ENCODE measurements at regions not wholly inside any gene's neighbourhood (a gene's known extent, or its start where the extent isn't known, plus 50 kb on each side); places are given as distances from the start of the nearest gene placed in this dataset.
"Not testable (repeated sequence)": the region's sequence is repeated elsewhere in the genome, so short reads cannot be mapped to it uniquely, and the experiment has no call there.

GRCh38 chr17:5950878-5951277 is 119.3 kb upstream of the WSCD1 start:
- Mint-ChIP-seq H3K27me3 (peaks cover 16% of the 10 kb centered on the region), H3K4me1 (ENCODE audit: low read depth) (no peaks in the 10 kb centered on the region), H3K27ac (no peak overlapping the region), H3K36me3 (no peaks in the 10 kb centered on the region), H3K4me3 (no peak overlapping the region), H3K9me3 (ENCODE audit: low read depth) (peaks cover 5% of the 10 kb centered on the region)

- H3K36me3 Mint-ChIP-seq: no peaks in the 10 kb centered on the region
- no peak overlapping the region for H3K27ac Mint-ChIP-seq
- peaks cover 8% of the 10 kb centered on the region for H3K9me3 Mint-ChIP-seq (ENCODE audit: low read depth)
- no peaks in the 10 kb centered on the region for H3K4me1 Mint-ChIP-seq (ENCODE audit: low read depth)
- H3K27me3 Mint-ChIP-seq: peaks cover 15% of the 10 kb centered on the region
- no peak overlapping the region for H3K4me3 Mint-ChIP-seq
Observed at GRCh38 chr17:5951912-5952311, 118.3 kb upstream of the WSCD1 start.

DNA sequence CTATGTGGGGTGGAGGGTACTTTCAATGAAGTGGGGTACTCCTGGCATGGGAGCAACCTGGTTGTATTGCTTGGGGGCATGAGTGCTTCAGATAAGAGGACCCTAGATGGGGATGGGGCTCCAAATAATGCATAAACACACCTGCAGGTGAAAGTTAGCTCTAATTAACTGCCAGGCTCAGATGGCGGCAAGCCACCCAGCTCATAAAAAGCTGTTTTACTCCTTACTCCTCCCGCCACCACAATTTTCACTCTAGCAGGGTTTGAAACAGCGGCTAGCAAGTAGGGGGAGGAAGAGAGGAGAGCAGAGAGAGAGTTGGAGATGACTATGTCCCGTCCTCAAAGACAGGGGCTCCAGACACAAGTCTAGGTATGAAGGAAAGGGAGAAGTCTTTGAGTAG is 117.7 kb upstream of the WSCD1 start:
- Mint-ChIP-seq H3K27ac (no peak overlapping the region), H3K9me3 (ENCODE audit: low read depth) (peaks cover 8% of the 10 kb centered on the region), H3K36me3 (no peaks in the 10 kb centered on the region), H3K27me3 (peaks cover 14% of the 10 kb centered on the region), H3K4me3 (no peak overlapping the region), H3K4me1 (ENCODE audit: low read depth) (no peaks in the 10 kb centered on the region)

- Mint-ChIP-seq H3K27ac (no peak overlapping the region), H3K4me1 (ENCODE audit: low read depth) (no peaks in the 10 kb centered on the region), H3K9me3 (ENCODE audit: low read depth) (peaks cover 8% of the 10 kb centered on the region), H3K27me3 (peaks cover 11% of the 10 kb centered on the region), H3K36me3 (no peaks in the 10 kb centered on the region), H3K4me3 (no peak overlapping the region)
Observed at GRCh38 chr17:5955764-5956163, 114.4 kb upstream of the WSCD1 start.

- H3K9me3 Mint-ChIP-seq (ENCODE audit: low read depth): peaks cover 8% of the 10 kb centered on the region
- peaks cover 7% of the 10 kb centered on the region for H3K27me3 Mint-ChIP-seq
- H3K4me1 Mint-ChIP-seq (ENCODE audit: low read depth): no peaks in the 10 kb centered on the region
- no peak overlapping the region for H3K27ac Mint-ChIP-seq
- no peak overlapping the region for H3K4me3 Mint-ChIP-seq
- H3K36me3 Mint-ChIP-seq: no peaks in the 10 kb centered on the region
Observed at GRCh38 chr17:5958850-5959249, 111.3 kb upstream of the WSCD1 start.

DNA sequence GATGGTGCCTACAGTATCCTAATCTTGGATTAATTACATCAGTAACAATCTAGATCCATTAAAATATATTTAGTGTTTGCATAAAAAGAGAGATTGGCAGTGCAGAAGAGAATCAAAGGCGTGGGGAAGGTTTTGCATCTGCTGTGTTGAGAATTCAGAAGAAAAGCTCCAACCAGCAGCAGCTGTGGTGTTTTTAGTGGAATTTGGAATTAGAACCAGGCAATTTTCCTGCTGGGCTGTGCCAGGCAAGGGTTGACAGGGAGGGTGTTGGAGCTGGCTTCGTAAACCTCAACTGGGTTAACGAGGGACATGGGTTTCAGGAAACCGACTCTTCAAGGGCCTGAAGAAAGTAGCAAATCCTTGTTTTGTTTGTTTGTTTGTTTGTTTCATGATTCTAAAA is 107.8 kb upstream of the WSCD1 start:
- H3K36me3 Mint-ChIP-seq: no peaks in the 10 kb centered on the region
- no peak overlapping the region for H3K4me3 Mint-ChIP-seq
- H3K4me1 Mint-ChIP-seq (ENCODE audit: low read depth): no peaks in the 10 kb centered on the region
- H3K27ac Mint-ChIP-seq: no peak overlapping the region
- no peaks in the 10 kb centered on the region for H3K9me3 Mint-ChIP-seq (ENCODE audit: low read depth)
- H3K27me3 Mint-ChIP-seq: peaks cover 9% of the 10 kb centered on the region

DNA sequence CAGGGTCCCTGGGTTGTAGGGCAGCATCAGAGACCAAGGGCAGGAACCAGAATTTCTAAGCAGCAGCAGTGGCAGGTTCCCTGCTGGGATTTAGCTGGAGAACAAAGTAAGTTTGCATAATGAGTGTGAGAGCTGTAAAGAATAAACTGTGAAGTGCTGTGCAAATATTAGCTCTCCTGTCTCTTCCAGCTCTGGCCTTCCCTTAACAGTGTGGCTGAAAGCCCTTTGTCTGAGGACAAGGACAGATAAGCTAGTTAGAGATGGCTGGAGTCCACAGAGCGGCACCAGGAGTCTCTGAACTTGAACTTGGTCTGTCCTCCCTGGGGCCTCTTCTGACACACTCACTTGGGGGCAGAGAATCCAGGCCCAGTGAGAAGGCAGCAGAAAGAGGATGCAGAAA is 98.2 kb upstream of the WSCD1 start:
- Mint-ChIP-seq H3K9me3 (ENCODE audit: low read depth) (peaks cover 16% of the 10 kb centered on the region), H3K27ac (no peak overlapping the region), H3K4me1 (ENCODE audit: low read depth) (no peaks in the 10 kb centered on the region), H3K27me3 (peaks cover 12% of the 10 kb centered on the region), H3K36me3 (peaks cover 9% of the 10 kb centered on the region), H3K4me3 (no peak overlapping the region)

DNA sequence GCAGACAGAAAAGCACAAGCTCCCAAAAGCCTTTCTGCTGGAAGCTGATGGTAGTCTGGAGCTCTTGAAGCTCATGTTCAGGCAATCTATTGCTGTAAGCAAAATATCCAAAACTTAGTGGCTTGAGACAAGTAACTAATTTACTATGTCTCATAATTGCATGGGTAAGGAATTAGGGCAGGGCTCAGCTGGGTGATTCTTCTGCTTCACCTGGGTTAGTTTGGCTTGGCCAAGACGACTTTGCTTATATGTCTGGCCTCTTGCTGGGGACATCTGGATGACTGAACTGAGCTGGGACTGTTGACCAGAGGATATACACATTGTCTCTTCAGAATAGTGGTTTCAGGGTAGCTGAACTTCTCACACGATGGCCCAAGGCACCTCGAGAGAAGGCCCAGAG is 96.8 kb upstream of the WSCD1 start:
- H3K9me3 Mint-ChIP-seq (ENCODE audit: low read depth): peaks cover 9% of the 10 kb centered on the region
- peaks cover 3% of the 10 kb centered on the region for H3K36me3 Mint-ChIP-seq
- H3K4me1 Mint-ChIP-seq (ENCODE audit: low read depth): no peaks in the 10 kb centered on the region
- peaks cover 12% of the 10 kb centered on the region for H3K27me3 Mint-ChIP-seq
- no peak overlapping the region for H3K27ac Mint-ChIP-seq
- H3K4me3 Mint-ChIP-seq: no peak overlapping the region

- Mint-ChIP-seq H3K4me1 (ENCODE audit: low read depth) (no peaks in the 10 kb centered on the region), H3K9me3 (ENCODE audit: low read depth) (peaks cover 8% of the 10 kb centered on the region), H3K36me3 (no peaks in the 10 kb centered on the region), H3K27me3 (peaks cover 3% of the 10 kb centered on the region), H3K4me3 (no peak overlapping the region), H3K27ac (no peak overlapping the region)
Observed at GRCh38 chr17:5975661-5976060, 94.5 kb upstream of the WSCD1 start.

DNA sequence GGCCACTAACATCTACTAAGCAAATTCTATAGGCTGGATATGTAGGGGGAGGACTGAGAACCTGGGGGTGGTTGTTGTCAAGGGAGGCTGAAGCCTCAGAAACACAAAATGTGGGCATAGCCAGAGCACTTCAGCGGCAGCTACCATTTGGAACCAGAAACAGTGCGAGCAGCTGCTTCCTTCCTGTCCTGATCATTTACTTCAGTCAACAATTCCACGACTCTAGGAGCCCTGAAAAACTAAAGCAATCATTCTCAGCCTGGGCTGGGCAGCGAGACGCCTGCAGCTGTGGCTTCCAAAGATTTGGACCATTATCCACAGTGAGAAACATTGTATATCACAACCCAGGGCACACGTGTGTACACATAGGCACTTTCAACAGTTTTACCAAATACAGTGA is 93.9 kb upstream of the WSCD1 start:
- Mint-ChIP-seq H3K36me3 (no peaks in the 10 kb centered on the region), H3K4me1 (ENCODE audit: low read depth) (no peaks in the 10 kb centered on the region), H3K9me3 (ENCODE audit: low read depth) (peaks cover 8% of the 10 kb centered on the region), H3K4me3 (no peak overlapping the region), H3K27me3 (peaks cover 2% of the 10 kb centered on the region), H3K27ac (no peak overlapping the region)

- Mint-ChIP-seq H3K9me3 (ENCODE audit: low read depth) (peaks cover 4% of the 10 kb centered on the region), H3K36me3 (no peaks in the 10 kb centered on the region), H3K27me3 (peaks cover 5% of the 10 kb centered on the region), H3K4me3 (no peak overlapping the region), H3K27ac (no peak overlapping the region), H3K4me1 (ENCODE audit: low read depth) (no peaks in the 10 kb centered on the region)
Observed at GRCh38 chr17:5978496-5978895, 91.7 kb upstream of the WSCD1 start.

DNA sequence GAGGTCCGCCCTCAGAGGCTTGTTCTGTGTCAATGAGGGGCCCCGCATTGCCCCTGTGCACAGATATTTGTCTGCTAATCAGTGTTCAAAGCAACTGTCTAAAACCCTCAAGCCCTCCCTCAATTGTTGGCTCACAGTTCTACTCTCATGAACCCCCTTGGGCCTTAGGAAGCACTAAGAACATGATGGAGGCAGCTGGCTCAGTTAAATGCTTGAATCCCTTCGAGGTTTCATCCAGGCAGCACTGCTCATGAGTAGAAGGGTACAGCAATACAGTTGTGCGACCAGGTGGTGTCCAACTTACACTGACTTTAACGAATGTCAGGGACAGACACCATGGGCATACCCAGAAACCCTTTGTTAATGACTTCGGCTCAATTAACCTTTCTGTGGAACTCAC is 89.2 kb upstream of the WSCD1 start:
- Mint-ChIP-seq H3K4me3 (no peak overlapping the region), H3K27ac (no peak overlapping the region), H3K9me3 (ENCODE audit: low read depth) (no peaks in the 10 kb centered on the region), H3K27me3 (peaks cover 6% of the 10 kb centered on the region), H3K4me1 (ENCODE audit: low read depth) (no peaks in the 10 kb centered on the region), H3K36me3 (no peaks in the 10 kb centered on the region)

DNA sequence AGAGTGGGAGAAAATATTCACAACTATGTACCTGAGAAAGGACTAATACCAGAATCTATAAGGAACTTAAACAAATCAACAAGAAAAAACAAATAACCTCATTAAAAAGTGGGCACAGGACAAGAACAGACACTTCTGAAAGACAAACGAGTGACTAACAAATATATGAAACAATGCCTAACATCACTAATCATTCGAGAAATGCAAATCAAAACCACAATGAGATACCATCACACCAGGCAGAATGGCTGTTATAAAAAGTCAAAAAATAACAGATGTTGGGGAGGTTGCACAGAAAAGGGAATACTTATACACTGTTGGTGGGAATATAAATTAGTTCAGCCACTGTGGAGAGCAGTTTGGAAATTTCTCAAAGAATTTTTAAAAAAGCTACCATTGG is 83.5 kb upstream of the WSCD1 start:
- Mint-ChIP-seq H3K9me3 (ENCODE audit: low read depth) (no peaks in the 10 kb centered on the region), H3K4me3 (no peak overlapping the region), H3K27ac (no peak overlapping the region), H3K4me1 (ENCODE audit: low read depth) (no peaks in the 10 kb centered on the region), H3K27me3 (peaks cover 6% of the 10 kb centered on the region), H3K36me3 (no peaks in the 10 kb centered on the region)

GRCh38 chr17:6000426-6000825 is 69.8 kb upstream of the WSCD1 start:
- Mint-ChIP-seq H3K27ac (no peak overlapping the region), H3K4me3 (no peak overlapping the region), H3K27me3 (peaks cover 17% of the 10 kb centered on the region), H3K36me3 (no peaks in the 10 kb centered on the region), H3K9me3 (ENCODE audit: low read depth) (no peaks in the 10 kb centered on the region), H3K4me1 (ENCODE audit: low read depth) (no peaks in the 10 kb centered on the region)

- H3K27me3 Mint-ChIP-seq; H3K4me1 Mint-ChIP-seq (ENCODE audit: low read depth); H3K27ac Mint-ChIP-seq; H3K4me3 Mint-ChIP-seq; H3K36me3 Mint-ChIP-seq; H3K9me3 Mint-ChIP-seq (ENCODE audit: low read depth): not testable (repeated sequence)
Observed at GRCh38 chr17:6003221-6003620, 67.0 kb upstream of the WSCD1 start.

- Mint-ChIP-seq H3K4me3 (no peak overlapping the region), H3K9me3 (ENCODE audit: low read depth) (no peaks in the 10 kb centered on the region), H3K4me1 (ENCODE audit: low read depth) (no peaks in the 10 kb centered on the region), H3K27me3 (peaks cover 15% of the 10 kb centered on the region), H3K36me3 (no peaks in the 10 kb centered on the region), H3K27ac (no peak overlapping the region)
Observed at GRCh38 chr17:6005939-6006338, 64.2 kb upstream of the WSCD1 start.

- Mint-ChIP-seq H3K4me1 (ENCODE audit: low read depth) (no peaks in the 10 kb centered on the region), H3K36me3 (no peaks in the 10 kb centered on the region), H3K27me3 (peaks cover 14% of the 10 kb centered on the region), H3K4me3 (no peak overlapping the region), H3K27ac (no peak overlapping the region), H3K9me3 (ENCODE audit: low read depth) (no peaks in the 10 kb centered on the region)
Observed at GRCh38 chr17:6011206-6011605, 59.0 kb upstream of the WSCD1 start.

All from activated naive CD8-positive, alpha-beta T cell (primary cell).